Inflammatory macrophage treated with lipopolysaccharide for 1 hour (primary cell): ENCODE measurements at regions not wholly inside any gene's neighbourhood (a gene's known extent, or its start where the extent isn't known, plus 50 kb on each side); places are given as distances from the start of the nearest gene placed in this dataset.
"Not testable (repeated sequence)": the region's sequence is repeated elsewhere in the genome, so short reads cannot be mapped to it uniquely, and the experiment has no call there.

Source experiments
- DNase-seq, 2 donors: peaks; one replicate each; pipeline ENCODE4 v3.0.0-alpha.2; 2020 to 2022

DNA sequence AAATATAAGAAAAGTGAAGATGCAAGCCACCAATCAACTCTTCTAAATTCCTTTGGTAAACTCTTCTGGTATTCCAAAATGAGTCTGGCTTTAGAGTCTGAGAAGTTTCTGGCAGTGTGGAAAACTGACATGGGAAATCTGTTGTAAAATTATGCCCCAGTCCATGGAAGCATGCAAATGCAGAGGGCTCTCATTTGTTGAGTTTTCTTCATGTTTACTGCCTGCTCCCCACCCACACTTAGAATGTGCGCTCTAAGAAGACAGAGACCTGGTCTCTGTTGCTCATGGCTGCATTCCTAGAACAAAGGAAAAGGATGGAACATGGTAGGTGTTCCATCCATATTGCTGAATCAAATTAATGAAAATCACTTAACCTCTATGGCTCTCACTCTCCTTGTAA lies 411.8 kb upstream of the PDZRN3 start:
- DNase-seq: no peak

DNA sequence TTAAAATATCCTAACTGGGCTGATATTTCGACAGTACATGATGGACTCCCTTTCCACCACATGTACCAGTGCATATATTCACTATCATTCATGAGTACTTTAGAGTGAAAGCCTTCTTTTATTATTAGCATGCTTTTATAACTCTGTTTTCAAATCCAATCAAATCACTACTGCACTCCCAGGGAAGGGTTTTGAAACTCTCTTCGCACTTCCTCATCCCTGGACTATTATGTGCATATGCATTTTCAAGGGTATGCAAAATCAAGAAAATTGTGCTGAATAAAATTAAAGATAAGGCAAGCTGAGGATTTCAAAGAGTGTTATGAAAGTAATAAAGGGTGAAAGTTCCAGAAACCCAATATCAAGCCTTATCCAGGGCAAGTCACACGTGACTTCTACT lies 411.4 kb upstream of the PDZRN3 start:
- no peak for DNase-seq

DNA sequence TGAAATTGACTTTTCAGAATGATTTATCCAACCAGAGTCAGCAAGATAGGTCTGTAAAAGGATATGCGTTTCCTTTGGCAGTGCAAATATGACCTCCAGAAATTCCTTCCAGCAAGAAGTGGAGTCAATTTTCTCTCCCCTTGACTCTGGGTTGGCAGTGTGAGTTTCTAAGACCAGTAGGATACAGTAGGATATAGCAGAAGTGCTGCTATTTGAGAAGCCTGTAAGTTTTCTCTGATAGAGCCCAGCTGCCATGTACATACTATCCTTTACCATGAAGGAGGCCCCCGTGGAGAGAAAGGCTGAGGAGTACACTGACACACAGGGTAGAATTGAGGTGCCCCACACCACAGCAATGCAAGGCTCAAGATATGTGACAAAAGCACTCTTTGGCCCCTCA lies 409.1 kb upstream of the PDZRN3 start:
- DNase-seq: no peak

DNA sequence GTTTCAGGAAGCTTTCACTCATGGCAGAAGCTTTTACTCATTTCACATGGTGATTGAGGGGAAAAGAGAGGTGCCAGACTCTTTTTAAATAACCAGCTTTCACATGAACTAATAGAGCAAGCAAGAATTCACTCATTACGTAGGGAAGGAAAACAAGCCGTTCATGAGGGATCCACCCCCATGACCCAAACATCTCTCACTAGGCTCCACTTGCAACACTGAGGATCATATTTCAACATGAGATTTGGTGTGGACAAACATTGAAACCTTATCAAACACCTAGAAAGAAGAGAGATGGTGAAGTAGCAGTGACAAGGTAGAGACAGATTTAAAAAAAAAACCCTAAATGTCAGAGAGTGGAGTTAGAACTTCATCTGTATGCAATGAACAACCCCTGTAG lies 408.6 kb upstream of the PDZRN3 start:
- no peak for DNase-seq

DNA sequence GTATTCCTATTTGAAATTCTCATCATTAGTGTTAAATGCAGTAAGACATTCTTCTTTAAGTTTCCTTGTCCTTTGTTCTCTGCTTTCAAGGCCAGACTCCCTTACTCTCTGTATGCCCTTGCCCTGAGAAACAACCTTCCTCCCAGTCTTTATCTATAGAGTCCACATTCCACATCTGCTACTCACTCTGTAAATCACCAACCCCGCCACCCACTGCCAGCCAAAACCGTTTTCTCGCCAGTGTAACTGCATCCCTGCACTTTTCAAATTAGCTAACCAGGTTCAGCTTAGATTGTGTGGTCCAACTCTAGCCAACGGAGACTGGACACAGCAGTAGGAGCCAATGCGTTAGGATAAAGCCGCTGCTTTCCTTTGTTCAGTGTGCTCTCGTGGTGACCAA lies 402.4 kb upstream of the PDZRN3 start:
- DNase-seq: no peak

DNA sequence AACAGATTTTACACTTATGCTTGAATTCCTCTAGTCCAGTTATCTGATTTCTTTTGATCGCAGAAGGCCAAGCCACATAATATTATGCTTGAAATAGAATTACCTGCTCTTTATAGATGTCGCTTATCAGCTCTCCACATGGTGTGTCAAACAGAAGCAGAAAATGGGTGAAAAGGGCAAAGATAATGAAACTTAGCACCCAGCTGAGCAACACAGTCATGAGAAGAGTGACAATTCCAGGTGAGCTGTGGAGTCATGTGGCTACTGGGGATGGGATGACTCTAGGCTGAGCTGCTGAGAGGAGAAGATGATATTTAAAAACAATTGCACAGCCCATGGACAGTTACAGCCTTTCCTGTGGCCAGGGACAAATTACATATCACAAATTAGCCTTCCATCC lies 398.7 kb upstream of the PDZRN3 start:
- no peak for DNase-seq

DNA sequence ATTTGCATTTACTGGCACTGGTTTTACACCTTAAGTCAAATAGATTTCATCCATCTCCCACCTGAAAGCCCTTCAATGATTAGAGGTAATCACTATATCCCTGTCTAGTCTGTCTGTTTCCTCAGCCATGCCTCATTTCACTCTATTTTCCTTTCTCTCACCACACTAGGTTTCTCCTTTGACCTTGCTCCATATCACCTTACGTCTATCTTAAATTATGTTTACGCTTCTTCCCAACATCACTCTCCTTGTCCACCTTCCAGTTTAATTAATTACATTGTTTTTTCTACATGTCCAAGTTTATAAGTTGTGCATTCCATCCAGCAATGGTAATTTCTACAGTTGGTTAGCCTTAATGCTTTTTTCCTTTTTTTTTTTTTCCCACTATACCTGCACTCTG lies 396.7 kb upstream of the PDZRN3 start:
- DNase-seq: no peak

DNA sequence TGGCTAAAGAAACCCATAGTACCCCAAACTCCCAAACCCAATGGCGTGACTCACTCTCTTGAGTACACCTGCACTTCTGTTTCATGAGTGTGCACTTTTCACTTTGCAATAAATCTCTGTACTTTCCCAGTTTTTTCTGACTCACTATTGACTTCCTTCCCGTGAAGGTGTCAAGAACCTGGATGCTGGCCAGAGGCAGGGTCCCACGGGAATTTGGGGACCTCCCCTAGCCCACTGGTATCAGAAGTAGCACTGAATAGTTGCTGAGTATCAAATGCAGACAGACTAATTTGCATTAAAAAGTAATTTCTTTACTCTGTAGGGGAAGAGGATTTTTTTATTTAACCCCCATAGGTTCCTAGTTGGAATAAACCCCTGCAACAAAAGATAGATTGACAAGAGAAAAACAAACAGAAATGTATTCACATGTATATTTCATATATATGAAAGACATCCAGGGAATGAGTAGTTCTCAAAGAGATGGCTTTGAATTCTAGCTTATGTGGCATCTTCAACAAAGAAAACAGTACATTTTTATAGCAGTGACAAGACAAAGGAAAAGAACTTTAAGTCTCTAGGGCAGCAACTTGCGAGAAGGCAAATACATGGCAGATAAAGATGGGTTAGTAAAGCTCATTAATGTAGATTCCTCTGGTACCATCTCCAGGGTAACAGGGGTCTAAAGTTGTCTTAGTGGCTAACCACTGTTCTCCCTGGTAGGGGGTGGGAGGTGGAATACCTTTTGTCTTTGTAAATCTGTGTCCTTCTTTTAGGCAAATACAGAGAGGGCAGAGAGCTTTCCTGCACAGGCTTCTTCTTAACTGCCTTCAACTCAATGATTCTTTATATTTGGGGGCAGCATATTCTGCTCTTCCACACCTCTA lies 385.5 kb upstream of the PDZRN3 start:
- no peak for DNase-seq

DNA sequence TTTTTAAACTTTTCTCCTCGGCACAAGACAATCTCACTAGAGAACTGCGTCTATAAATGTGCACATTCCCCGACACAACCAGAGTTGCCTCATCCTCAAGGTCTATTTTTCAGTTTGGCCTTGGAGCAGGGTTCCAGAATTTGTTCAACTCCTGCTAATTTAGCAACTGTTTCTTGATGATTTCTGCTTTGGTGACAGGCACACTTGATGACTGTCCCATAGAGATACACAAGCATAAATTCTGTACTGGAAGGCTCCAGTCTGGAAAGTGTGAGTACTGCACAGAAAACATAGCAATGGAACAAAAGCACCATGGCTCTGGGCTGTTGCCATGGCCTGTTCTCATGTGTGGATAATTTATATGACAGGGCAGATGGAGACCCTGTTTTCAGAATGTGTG lies 379.6 kb upstream of the PDZRN3 start:
- no peak for DNase-seq

DNA sequence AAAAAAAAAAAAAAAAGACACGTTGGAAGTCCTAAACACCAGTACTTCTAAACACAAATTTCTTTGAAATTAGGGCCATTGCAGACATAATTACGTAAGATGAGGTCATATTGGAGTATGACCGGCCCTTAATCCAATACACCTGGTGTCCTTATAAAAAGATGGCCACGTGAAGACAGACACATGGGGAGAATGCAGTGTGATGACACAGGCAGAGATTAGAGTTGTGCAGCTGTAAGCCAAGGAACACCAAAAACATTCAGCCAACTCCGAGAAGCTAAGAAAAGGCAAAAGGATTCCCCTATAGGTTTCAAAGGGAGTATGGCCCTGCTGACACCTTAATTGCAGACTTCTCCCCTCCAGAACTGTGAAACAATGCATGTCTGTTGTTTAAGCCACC lies 379.0 kb upstream of the PDZRN3 start:
- DNase-seq: no peak

DNA sequence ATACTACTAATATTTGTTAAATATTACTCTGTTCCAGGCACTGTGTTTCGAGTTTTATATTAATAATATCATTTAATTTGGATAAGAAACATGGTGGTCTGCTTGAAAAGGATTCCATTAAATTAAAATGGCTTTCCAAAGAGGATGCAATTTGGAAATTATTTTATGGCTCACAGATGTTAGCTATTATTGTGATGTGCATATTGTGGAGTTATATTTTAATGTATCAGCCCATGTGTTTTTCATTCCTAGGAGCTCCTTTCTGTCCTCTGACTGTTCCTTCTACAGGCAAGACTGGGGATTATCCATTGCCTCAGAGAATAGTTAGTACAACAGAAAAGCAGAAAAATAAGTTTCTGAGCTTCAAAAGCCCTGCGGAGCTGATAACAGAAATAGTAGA lies 376.7 kb upstream of the PDZRN3 start:
- no peak for DNase-seq

DNA sequence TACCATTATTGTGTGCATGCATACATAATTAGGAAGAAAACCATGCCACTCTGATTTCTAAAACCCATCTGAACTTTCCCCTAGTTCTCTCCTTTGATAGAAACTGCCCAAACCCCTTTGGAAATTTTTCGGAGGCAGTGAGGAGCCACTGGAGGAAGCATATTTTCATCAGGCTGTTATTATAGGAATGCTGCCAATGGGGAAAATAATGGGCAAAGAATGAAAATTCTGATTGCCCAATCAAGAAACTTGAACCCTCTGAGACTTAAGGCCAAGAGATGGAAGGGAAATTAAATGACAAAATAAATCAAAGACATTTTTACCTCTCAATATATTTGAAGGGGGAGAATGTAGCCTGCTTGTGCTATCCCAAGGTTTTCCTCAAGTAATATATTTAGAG lies 376.0 kb upstream of the PDZRN3 start:
- no peak for DNase-seq

DNA sequence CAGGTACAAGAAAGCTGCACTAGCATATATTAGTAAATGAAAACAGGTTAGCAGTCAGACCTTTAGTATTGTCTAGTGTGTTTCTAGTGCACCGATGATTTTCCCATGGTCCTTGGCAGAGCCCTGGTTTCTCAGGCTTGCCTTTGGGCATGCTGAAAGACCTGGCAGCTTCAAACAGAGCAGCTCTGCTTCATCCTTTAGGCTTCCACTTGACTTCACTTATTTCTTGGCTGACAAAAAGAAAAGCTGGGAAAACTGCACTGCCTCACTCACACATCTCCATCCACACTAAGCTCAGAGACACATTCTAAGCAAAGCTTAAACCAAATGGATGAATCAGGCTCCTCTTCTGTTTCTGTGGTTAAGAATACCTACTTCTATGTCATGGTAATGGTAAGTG lies 374.8 kb upstream of the PDZRN3 start:
- DNase-seq: no peak

DNA sequence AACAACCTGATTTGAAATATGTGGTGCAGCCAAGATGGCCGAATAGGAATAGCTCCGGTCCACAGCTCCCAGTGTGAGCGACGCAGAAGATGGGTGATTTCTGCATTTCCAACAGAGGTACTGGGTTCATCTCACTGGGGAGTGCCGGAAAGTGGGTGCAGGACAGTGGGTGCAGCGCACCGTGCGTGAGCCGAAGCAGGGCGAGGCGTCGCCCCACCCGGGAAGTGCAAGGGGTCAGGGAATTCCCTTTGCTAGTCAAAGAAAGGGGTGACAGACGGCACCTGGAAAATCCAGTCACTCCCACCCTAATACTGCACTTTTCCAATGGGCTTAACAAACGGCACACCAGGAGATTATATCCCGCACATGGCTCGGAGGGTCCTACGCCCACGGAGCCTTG lies 365.9 kb upstream of the PDZRN3 start:
- not testable (repeated sequence) for DNase-seq

DNA sequence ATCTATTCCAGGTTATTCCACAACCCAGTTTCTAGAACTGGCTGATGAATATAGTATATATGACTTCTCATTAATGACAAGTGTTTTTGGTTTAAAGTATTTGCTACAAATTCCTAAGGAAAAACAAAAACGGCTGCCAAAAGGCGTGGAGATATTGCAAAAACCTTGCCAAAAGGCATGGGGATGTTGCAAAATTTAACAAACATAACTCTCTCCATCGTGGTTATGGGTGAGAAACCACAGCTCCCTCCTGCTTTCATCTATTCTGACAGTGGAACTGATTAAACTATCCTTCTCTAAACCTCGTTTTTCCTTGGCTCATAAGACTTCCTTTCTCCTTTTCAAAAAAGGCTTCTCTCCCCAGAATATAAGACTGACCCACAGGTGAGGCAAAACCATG lies 342.0 kb upstream of the PDZRN3 start:
- DNase-seq: no peak

DNA sequence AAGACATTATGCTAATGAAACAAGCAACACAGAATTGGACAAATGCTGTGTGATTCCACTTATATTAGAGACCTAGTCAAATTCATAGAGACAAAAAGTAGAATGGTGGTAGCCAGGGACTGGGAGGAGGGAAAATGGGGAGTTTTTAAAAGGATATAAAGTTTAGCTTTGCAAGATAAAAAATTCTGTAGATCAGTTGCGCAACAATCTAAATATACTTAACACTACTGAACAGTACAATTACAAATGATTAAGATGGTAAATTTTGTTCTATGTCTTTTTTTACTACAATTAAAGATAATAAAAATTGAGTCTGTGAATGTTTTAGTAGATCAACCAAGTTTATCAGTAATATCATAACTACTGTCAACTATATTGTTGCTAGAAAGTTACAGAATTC lies 340.1 kb upstream of the PDZRN3 start:
- no peak for DNase-seq

DNA sequence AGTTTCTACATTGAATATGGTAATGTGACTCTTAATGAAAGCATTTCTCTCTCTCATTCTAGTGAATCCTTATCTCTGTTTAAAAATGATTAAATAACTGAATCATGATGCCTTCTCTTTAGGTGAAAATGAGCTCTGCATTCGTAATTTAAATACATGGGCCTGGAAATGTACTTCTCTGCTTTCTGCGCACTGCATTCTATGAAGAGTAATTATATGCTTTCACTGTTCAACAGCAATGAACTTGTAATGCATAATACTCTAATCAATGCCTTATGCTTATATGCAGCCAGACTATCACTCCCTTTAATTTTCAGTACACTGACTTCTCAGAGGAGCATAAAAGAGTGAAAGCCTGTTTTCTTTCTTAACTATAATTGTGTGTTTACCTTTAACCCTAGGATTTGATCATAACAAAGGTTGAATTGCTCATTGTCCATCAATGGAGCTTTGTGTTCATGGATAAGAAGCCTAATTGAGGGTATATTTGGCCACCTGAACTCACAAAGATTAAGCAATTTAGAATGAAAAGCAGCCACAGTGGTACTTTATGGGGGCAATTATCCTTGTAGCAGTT lies 330.8 kb upstream of the PDZRN3 start:
- no peak for DNase-seq

DNA sequence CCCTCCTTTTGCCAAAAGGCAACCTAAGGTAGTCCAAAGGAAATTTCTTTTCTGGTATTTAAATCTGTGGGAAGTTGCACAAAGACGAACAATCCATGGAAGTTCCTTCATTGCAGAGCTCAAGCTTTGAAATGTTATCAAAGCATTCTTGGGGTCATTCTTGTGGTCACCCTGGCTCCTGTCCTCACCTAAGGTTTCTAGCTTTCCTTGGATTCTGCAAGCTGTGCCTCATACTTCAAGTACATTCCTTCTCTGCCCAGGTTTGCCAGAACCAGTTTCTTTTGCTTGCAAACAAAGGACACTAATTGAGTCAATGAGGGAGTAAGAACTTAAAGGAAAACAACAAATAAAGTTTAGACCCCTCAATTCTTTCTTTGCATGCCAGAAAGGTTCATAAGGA lies 329.8 kb upstream of the PDZRN3 start:
- no peak for DNase-seq

DNA sequence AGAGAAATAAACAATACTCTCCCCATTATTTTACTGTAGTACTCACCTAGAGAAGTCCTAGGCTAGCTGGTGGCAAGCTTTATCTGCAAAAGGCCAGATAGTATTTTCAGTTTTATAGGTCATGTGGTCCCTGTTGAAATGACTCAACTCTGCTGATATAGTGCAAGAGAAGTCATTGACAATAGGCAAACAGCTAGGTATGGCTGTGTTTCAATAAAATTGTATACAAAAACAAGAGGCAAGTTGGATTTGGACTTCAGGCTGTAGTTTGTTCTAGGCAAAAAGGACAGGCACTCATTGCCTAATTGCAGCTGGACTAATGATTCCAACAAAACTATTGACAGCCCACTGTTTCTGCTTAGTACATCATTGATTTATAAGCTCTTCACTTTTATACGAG lies 328.0 kb upstream of the PDZRN3 start:
- no peak for DNase-seq

DNA sequence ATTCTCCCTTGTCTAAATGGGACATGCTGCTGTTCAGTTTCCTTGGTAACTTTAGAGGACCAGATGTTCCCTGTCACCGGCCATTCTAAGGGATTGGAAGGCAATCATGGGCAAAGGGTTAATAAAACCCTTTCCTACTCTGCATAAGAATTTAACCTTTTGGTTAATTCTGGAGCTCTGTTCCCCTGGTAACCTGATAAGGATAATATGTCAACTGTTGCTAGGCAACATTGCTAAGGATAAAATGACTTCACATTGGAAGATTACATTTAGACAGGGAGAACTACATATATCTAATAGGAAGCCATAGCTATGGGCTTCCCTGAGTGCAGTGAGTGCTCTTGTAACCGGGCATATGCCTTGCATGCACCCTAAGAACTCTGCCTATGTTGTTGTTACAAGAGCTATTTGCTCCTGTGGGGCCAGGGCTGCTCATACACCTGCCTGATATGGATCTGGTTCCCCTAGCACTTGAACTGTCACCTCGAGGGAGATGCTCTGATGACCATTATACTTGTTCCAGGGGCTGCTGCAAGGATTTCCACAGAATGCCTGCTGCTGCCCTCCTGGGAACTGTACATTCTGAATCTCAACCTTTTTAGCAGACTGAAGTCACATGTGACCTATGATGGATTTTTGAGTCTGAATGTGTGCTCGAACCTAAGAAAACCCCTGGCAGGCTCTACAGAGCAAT lies 326.3 kb upstream of the PDZRN3 start:
- DNase-seq: no peak

DNA sequence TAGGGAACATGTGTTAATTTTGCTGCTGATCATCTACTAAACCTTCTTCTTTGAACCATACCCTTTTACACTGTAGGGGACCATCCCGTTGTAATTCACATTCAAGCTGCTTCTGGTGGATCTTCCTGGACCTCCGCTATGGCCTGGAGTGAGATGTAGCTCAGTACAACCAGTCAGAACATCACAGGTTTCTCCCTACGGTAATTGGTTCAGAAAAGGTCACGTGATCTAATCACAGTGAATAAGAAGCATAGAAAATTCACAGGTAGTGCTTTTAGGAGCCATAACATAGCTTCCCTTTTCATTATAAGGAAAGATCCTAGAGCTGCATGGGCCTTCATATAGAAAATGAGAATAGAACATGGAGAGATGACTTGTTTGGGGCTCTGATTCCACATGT lies 320.8 kb upstream of the PDZRN3 start:
- no peak for DNase-seq

DNA sequence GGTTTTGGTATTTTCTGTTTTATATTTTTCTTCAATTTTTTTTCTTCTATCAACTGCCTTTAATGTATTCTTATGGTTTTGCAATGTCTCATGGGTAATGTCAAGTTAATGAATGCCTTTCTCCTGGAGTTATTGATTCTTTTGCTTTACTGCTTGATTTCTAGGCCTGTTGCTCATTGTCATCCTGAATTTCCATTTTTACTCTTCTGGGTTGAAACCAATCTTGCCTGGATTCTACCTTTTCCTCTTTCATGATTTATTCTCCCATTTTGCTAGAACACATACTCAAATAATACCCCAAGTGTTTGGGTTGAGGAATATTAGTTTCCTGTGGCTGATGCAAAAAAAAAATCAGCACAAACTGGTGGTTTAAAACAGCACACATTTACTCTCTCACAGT lies 315.2 kb upstream of the PDZRN3 start:
- no peak for DNase-seq

DNA sequence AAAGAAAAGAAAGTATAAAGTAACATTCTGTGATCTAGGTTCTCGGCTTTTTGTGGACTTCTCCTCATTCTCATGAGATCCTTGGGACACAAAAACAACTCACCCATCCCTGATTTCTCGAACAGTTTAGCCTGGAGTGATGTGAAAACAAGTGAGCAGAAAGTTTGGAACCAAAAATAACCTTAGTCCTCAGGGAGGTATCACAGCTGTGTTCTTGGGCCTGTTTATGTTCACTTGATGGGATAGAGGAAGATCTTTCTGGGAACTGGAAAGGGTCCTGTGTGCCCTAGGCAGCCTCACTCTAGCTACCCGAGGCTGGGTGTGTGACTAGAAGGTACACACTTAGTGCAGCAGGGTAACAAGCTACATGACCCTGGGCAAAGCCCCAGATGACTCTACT lies 308.8 kb upstream of the PDZRN3 start:
- DNase-seq: no peak

DNA sequence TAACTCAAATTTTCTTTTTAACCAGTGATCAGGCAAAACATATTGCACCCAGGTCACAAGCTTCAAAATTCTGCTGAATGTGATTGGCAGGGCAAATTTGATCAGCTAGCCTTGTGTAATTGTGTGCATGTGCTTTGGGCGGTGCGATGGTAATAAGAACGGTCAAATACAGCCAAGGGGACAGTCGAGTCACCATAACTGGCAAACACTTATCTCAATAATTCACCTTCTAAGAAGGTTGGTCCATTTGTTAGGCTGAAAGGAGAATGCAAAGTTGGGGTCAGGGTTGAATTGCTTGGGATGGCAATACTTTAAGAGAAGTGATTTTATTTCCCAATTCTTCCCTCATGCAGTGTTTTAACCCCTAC lies 302.4 kb upstream of the PDZRN3 start:
- no peak for DNase-seq
